Neural progenitor cell (in vitro differentiated cells): ENCODE measurements at regions not wholly inside any gene's neighbourhood (a gene's known extent, or its start where the extent isn't known, plus 50 kb on each side); places are given as distances from the start of the nearest gene placed in this dataset.

ENCODE experiments used
- CTCF ChIP-seq: fragments of 200-600 bp; sonication (generic); IDR thresholded peaks from 2 replicates; pipeline ENCODE4 v1.5.1; 2017; ENCODE audit warnings: antibody characterized with exemption, mild to moderate bottlenecking
- EZH2 ChIP-seq: fragments of 200-600 bp; sonication (generic); IDR thresholded peaks from 2 replicates; pipeline ENCODE4 v1.6.1; 2017; ENCODE audit warnings: antibody characterized with exemption, mild to moderate bottlenecking, moderate library complexity

- no peak for TF ChIP-seq CTCF
- no peak for TF ChIP-seq EZH2
Measured at GRCh38 chr5:16326137-16326536, 139.5 kb downstream of the ZNF622 start.
